B cell (primary cell): ENCODE measurements at regions not wholly inside any gene's neighbourhood (a gene's known extent, or its start where the extent isn't known, plus 50 kb on each side); places are given as distances from the start of the nearest gene placed in this dataset.

Source experiments
- ATAC-seq: fragments of 200-7000 bp; cut with Tn5 transposase; one replicate; pipeline ENCODE4 v1.10.0; 2021; ENCODE audit warnings: low read depth, mild to moderate bottlenecking, moderate number of reproducible peaks, moderate library complexity
- CTCF ChIA-PET: fragments of 350-600 bp; sonication (Branson Sonifier 250); formaldehyde crosslinking; loops from one replicate; lab custom pipeline; 2021; ENCODE audit warnings: antibody characterized with exemption, inconsistent platforms; lab: Charles Lee
- POLR2A ChIA-PET: fragments of 350-600 bp; sonication (Branson Sonifier 250); formaldehyde crosslinking; loops from one replicate; lab custom pipeline; 2021; ENCODE audit warnings: antibody characterized with exemption; lab: Charles Lee
- DNase-seq: peaks from one replicate; pipeline ENCODE4 v3.0.0; 2013
- H2AFZ ChIP-seq: 2 replicates; pipeline ENCODE4 v1.6.1; 2012; ENCODE audit warnings: mild to moderate bottlenecking, low read depth, low read length; ENCODE audit not compliant: insufficient read depth, poor library complexity, severe bottlenecking
- H3K27ac ChIP-seq, 2 donors: 1 replicate in 1 of 2; 2 replicates in 1 of 2; pipeline ENCODE4 v1.5.1; 2012 to 2013; ENCODE audit warnings: low read length in 2 of 2, mild to moderate bottlenecking in 2 of 2, moderate library complexity in 1 of 2
- H3K27me3 ChIP-seq, 4 experiments: fragments of 200-600 bp in 1 of 4; sonication (generic) in 1 of 4; replicated peaks in 1 of 4; 1 replicate in 2 of 4; 2 replicates in 2 of 4; pipeline versions ENCODE4 v1.6.1 to v1.7.0; 2013 to 2016; ENCODE audit warnings: low read length in 3 of 4, mild to moderate bottlenecking in 2 of 4, mixed read lengths in 1 of 4, moderate library complexity in 1 of 4; ENCODE audit not compliant: insufficient read depth in 4 of 4, control insufficient read depth in 3 of 4; ENCODE audit errors: control extremely low read depth in 1 of 4
- H3K36me3 ChIP-seq, 2 experiments: replicated peaks in 1 of 2; 1 replicate in 1 of 2; 2 replicates in 1 of 2; pipeline versions ENCODE4 v1.6.1 to v1.7.1; 2013; ENCODE audit warnings: low read length in 1 of 2; ENCODE audit not compliant: insufficient read depth in 2 of 2, control insufficient read depth in 1 of 2; ENCODE audit errors: control extremely low read depth in 1 of 2, extremely low read depth in 1 of 2
- H3K4me1 ChIP-seq, 2 donors: fragments of 200-600 bp in 1 of 2; sonication (generic) in 1 of 2; 1 replicate in 1 of 2; 2 replicates in 1 of 2; pipeline versions ENCODE4 v1.5.1 to v1.6.1; 2013 to 2017; ENCODE audit warnings: low read length in 2 of 2; ENCODE audit not compliant: control insufficient read depth in 2 of 2, insufficient read depth in 2 of 2
- H3K4me2 ChIP-seq: replicated peaks from 2 replicates; pipeline ENCODE3; 2012; ENCODE audit warnings: mild to moderate bottlenecking, low read depth, low read length; ENCODE audit not compliant: poor library complexity, severe bottlenecking
- H3K4me3 ChIP-seq, 5 experiments: fragments of 200-600 bp in 1 of 5; sonication (generic) in 1 of 5; 1 replicate in 3 of 5; 2 replicates in 2 of 5; pipeline versions ENCODE4 v1.5.1 to v1.7.0; 2011 to 2016; ENCODE audit warnings: low read length in 4 of 5, mild to moderate bottlenecking in 4 of 5, low read depth in 2 of 5, control low read depth in 1 of 5, moderate library complexity in 1 of 5; ENCODE audit not compliant: insufficient read depth in 1 of 5; ENCODE audit errors: control extremely low read depth in 1 of 5, extremely low read depth in 1 of 5
- H3K79me2 ChIP-seq: fragments of 200-600 bp; sonication (generic); one replicate; pipeline ENCODE4 v1.6.0; 2016; ENCODE audit warnings: low read length; ENCODE audit not compliant: control insufficient read depth, insufficient read depth
- H3K9ac ChIP-seq: fragments of 200-600 bp; sonication (generic); 2 replicates; pipeline ENCODE4 v1.6.1; 2017; ENCODE audit warnings: mild to moderate bottlenecking, low read length, moderate library complexity
- H3K9me3 ChIP-seq, 3 donors: one replicate each; pipeline versions ENCODE4 v1.6.1 to v1.7.1; 2013; ENCODE audit warnings: low read length in 2 of 3; ENCODE audit not compliant: control insufficient read depth in 2 of 3, insufficient read depth in 1 of 3; ENCODE audit errors: control extremely low read depth in 1 of 3
- H4K20me1 ChIP-seq: 2 replicates; pipeline ENCODE4 v1.6.0; 2012; ENCODE audit warnings: mild to moderate bottlenecking, low read length; ENCODE audit not compliant: insufficient read depth, control insufficient read depth, poor library complexity, severe bottlenecking
- H3K27ac Mint-ChIP-seq: one replicate; pipeline ENCODE4 v1.8.0; 2021; ENCODE audit warnings: mixed read lengths
- H3K27me3 Mint-ChIP-seq: one replicate; pipeline ENCODE4 v1.8.0; 2021; ENCODE audit warnings: mixed read lengths
- H3K4me1 Mint-ChIP-seq: one replicate; pipeline ENCODE4 v1.8.0; 2021; ENCODE audit warnings: mixed read lengths
- H3K4me3 Mint-ChIP-seq: one replicate; pipeline ENCODE4 v1.8.0; 2021; ENCODE audit warnings: mixed read lengths
- H3K9me3 Mint-ChIP-seq: one replicate; pipeline ENCODE4 v1.8.0; 2022; ENCODE audit warnings: mixed read lengths; ENCODE audit not compliant: insufficient read depth
- CTCF ChIP-seq: fragments of 200-600 bp; IDR thresholded peaks from one replicate; pipeline ENCODE4 v1.8.0; 2022; ENCODE audit warnings: antibody characterized with exemption, mild to moderate bottlenecking
- EZH2 ChIP-seq: IDR thresholded peaks from 2 replicates; pipeline ENCODE4 v1.6.1; 2012; ENCODE audit warnings: borderline replicate concordance, low read depth, mild to moderate bottlenecking, moderate library complexity, low read length; ENCODE audit not compliant: insufficient read depth, poor library complexity, severe bottlenecking
- WGBS: methylation state at CpG from one replicate; pipeline ENCODE4 v1.1.5; 2013; ENCODE audit warnings: missing lambda C conversion rate; ENCODE audit not compliant: insufficient coverage; 5-methylcytosine and 5-hydroxymethylcytosine counted together
- intact Hi-C: fragments of 100-400 bp; cut with micrococcal nuclease; formaldehyde crosslinking; loops from one replicate; pipeline ENCODE4 v1.10.0; 2022

DNA sequence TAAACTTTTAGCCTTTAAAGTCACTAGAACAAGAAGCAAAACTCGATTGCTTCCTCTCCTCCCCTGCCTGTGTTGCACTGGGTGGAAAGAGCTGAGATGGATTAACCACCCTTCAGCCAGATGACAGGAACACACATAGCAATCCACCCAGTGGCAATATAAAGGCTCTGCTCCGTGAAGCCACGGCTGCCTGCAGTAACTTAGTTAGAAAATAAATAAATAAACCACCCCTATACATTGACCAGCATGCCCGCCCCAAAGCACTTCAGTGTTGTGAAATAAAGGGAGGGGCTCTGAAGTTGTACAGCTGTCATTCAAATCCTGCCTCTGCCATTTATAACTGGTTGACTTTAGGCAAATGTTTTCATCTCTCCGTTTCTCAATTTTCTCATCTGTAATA is 217.1 kb upstream of the LDB2 start:
- no peak for DNase-seq
- Histone ChIP-seq H3K27ac (no peak overlapping the region), H3K9ac (no peak overlapping the region), H3K9me3 (peaks cover 0 to 3% (median 0%) of the 10 kb centered on the region in 3 donors), H2AFZ (no peak overlapping the region), H3K4me2 (no peak overlapping the region), H3K4me1 (no peaks in the 10 kb centered on the region), H3K36me3 (no peaks in the 10 kb centered on the region), H3K4me3 (no peak overlapping the region), H3K27me3 (no peaks in the 10 kb centered on the region), H4K20me1 (no peaks in the 10 kb centered on the region), H3K79me2 (no peaks in the 10 kb centered on the region)
- WGBS = no CpG with 5 or more reads among the region's 5 CpGs
- Mint-ChIP-seq H3K9me3 (no peaks in the 10 kb centered on the region), H3K27ac (no peak overlapping the region), H3K27me3 (no peaks in the 10 kb centered on the region), H3K4me3 (no peak overlapping the region), H3K4me1 (no peaks in the 10 kb centered on the region)
- ChIA-PET CTCF (no interaction called here), POLR2A (no interaction called here)
- no peak for ATAC-seq
- TF ChIP-seq CTCF (no peak), EZH2 (no peak)
- intact Hi-C loops = no loop called here

DNA sequence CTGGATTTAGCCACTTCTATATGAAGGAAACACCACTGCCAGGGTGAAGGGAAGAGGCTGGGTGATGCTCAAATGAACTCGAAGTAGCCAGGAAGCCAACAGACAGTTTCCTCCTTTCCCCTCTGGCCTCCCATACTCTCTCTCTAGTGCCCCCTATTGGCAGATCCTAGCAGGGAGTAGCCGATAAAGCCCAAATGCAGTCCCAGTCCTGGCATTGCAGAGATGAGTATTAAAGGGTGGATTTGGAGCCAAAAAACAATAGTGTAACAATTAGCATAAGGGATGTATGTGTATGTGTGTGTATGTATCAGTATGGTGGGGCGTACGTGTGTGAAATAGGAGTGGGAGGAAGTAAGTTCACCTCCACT is 213.8 kb upstream of the LDB2 start:
- Histone ChIP-seq H3K9me3 (peaks cover 0 to 5% (median 0%) of the 10 kb centered on the region in 3 donors), H4K20me1 (no peaks in the 10 kb centered on the region), H2AFZ (no peak overlapping the region), H3K36me3 (no peaks in the 10 kb centered on the region), H3K4me1 (no peaks in the 10 kb centered on the region), H3K9ac (no peak overlapping the region), H3K27me3 (no peaks in the 10 kb centered on the region), H3K79me2 (no peaks in the 10 kb centered on the region), H3K4me3 (no peak overlapping the region), H3K4me2 (no peak overlapping the region), H3K27ac (no peak overlapping the region)
- H3K4me3 Mint-ChIP-seq = no peak overlapping the region
- ATAC-seq (no peak), DNase-seq (no peak)
- ChIA-PET CTCF (no interaction called here), POLR2A (no interaction called here)
- no peak overlapping the region for H3K27ac Mint-ChIP-seq
- H3K9me3 Mint-ChIP-seq = no peaks in the 10 kb centered on the region
- H3K4me1 Mint-ChIP-seq = no peaks in the 10 kb centered on the region
- no CpG with 5 or more reads among the region's 4 CpGs for WGBS
- TF ChIP-seq EZH2 (no peak), CTCF (no peak)
- no peaks in the 10 kb centered on the region for H3K27me3 Mint-ChIP-seq
- intact Hi-C loops = no loop called here
